Activated CD4-positive, alpha-beta memory T cell treated with anti-CD3 and anti-CD28 coated beads for 36 hours (primary cell): ENCODE measurements at regions not wholly inside any gene's neighbourhood (a gene's known extent, or its start where the extent isn't known, plus 50 kb on each side); places are given as distances from the start of the nearest gene placed in this dataset.

Source experiments
- CTCF ChIA-PET: fragments of 350-600 bp; sonication (Branson Sonifier 250); formaldehyde crosslinking; loops from one replicate; lab custom pipeline; 2021; ENCODE audit warnings: antibody characterized with exemption, inconsistent platforms; lab: Charles Lee
- POLR2A ChIA-PET: fragments of 350-600 bp; sonication (Branson Sonifier 250); formaldehyde crosslinking; loops from one replicate; lab custom pipeline; 2021; ENCODE audit warnings: antibody characterized with exemption; lab: Charles Lee
- DNase-seq: peaks from one replicate; pipeline ENCODE4 v3.0.0-alpha.2; 2020
- H3K27ac Mint-ChIP-seq: one replicate; pipeline ENCODE4 v1.8.0; 2021; ENCODE audit warnings: mixed read lengths
- H3K27me3 Mint-ChIP-seq: one replicate; pipeline ENCODE4 v1.8.0; 2021; ENCODE audit warnings: mixed read lengths
- H3K36me3 Mint-ChIP-seq: one replicate; pipeline ENCODE4 v1.8.0; 2021; ENCODE audit warnings: mixed read lengths
- H3K4me1 Mint-ChIP-seq: one replicate; pipeline ENCODE4 v1.8.0; 2021; ENCODE audit warnings: low read depth, mixed read lengths
- H3K4me3 Mint-ChIP-seq: one replicate; pipeline ENCODE4 v1.8.0; 2021; ENCODE audit warnings: mild to moderate bottlenecking, mixed read lengths
- H3K9me3 Mint-ChIP-seq: one replicate; pipeline ENCODE4 v1.8.0; 2021; ENCODE audit warnings: mixed read lengths
- intact Hi-C: fragments of 100-400 bp; cut with micrococcal nuclease; formaldehyde crosslinking; loops from one replicate; pipeline ENCODE4 v1.15.1; 2023

- H3K27ac Mint-ChIP-seq = no peak overlapping the region
- DNase-seq = no peak
- intact Hi-C loops = no loop called here
- ChIA-PET POLR2A (no interaction called here), CTCF (interaction anchor here (11.8 kb wide), 1 partner anchor 14 kb away, joined by 66 read pairs; no protein-coding TSS in a partner anchor)
- no peak overlapping the region for H3K4me3 Mint-ChIP-seq
- peaks cover 20% of the 10 kb centered on the region for H3K27me3 Mint-ChIP-seq
- peaks cover 2% of the 10 kb centered on the region for H3K9me3 Mint-ChIP-seq
- no peaks in the 10 kb centered on the region for H3K36me3 Mint-ChIP-seq
- no peaks in the 10 kb centered on the region for H3K4me1 Mint-ChIP-seq
These were observed 122.0 kb downstream of the PRLHR start for GRCh38 chr10:118473305-118473960.

GRCh38 chr10:118472415-118473304, 122.8 kb downstream of the PRLHR start:
- POLR2A ChIA-PET = no interaction called here
- no peak overlapping the region for H3K27ac Mint-ChIP-seq
- H3K36me3 Mint-ChIP-seq = no peaks in the 10 kb centered on the region
- no peak for DNase-seq
- H3K9me3 Mint-ChIP-seq = peaks cover 2% of the 10 kb centered on the region
- no peak overlapping the region for H3K4me3 Mint-ChIP-seq
- no peaks in the 10 kb centered on the region for H3K4me1 Mint-ChIP-seq
- intact Hi-C loops = no loop called here
- peaks cover 20% of the 10 kb centered on the region for H3K27me3 Mint-ChIP-seq
- CTCF ChIA-PET = interaction anchor here (11.8 kb wide), 1 partner anchor 13 kb away, joined by 66 read pairs; no protein-coding TSS in a partner anchor

DNA sequence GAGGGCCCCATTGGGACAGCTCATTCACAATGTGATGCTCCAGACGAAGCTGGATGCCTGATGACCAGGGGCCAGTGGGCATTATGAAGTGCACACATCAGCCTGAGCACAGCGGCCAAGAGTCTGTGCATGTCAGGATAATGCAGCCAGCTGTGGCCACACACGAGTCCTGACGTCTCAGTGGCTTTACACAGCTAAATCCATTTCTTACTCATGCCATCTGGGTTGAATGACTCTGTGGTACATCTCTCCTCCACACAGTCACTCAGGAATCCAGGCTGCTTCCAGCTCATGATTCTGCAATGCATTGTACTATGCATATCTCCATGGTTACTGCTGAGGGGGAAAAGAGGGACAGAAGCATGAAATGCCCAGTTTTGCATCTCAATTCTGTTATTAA, 123.6 kb downstream of the PRLHR start:
- ChIA-PET POLR2A (no interaction called here), CTCF (interaction anchor here (11.8 kb wide), 1 partner anchor 12 kb away, joined by 66 read pairs; no protein-coding TSS in a partner anchor)
- intact Hi-C loops = no loop called here
- H3K4me3 Mint-ChIP-seq = no peak overlapping the region
- H3K9me3 Mint-ChIP-seq = peaks cover 2% of the 10 kb centered on the region
- H3K36me3 Mint-ChIP-seq = no peaks in the 10 kb centered on the region
- no peaks in the 10 kb centered on the region for H3K4me1 Mint-ChIP-seq
- H3K27me3 Mint-ChIP-seq = peaks cover 18% of the 10 kb centered on the region
- no peak for DNase-seq
- H3K27ac Mint-ChIP-seq = no peak overlapping the region

GRCh38 chr10:118470470-118470869, 125.0 kb downstream of the PRLHR start:
- CTCF ChIA-PET = interaction anchor here (11.8 kb wide), 1 partner anchor 11 kb away, joined by 66 read pairs; no protein-coding TSS in a partner anchor
- peaks cover 21% of the 10 kb centered on the region for H3K27me3 Mint-ChIP-seq
- no peak overlapping the region for H3K4me3 Mint-ChIP-seq
- H3K9me3 Mint-ChIP-seq = peaks cover 2% of the 10 kb centered on the region
- H3K36me3 Mint-ChIP-seq = no peaks in the 10 kb centered on the region
- H3K27ac Mint-ChIP-seq = no peak overlapping the region
- DNase-seq = no peak
- POLR2A ChIA-PET = no interaction called here
- H3K4me1 Mint-ChIP-seq = no peaks in the 10 kb centered on the region
- intact Hi-C loops = no loop called here

DNA sequence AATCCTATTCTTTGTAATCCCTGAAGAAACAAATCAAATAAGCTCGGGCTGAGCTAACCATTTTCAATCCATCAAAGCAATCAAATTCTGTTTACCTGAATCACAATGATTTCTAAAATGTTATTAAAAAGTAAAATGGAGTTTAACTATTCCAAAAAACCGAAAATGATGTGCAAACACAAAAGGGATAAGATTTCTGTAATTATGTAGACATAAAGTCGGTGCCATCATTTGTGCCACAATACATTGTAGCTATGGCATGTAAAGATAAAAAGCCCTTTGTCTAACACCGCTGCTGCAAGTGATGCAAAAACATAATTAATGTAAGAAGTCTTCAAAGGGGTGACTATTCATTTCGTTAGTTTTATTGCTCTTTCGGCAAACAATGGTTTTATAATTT, 125.1 kb upstream of the FAM204A start:
- Mint-ChIP-seq H3K4me3 (no peak overlapping the region), H3K36me3 (no peaks in the 10 kb centered on the region), H3K9me3 (peaks cover under 1% of the 10 kb centered on the region), H3K27me3 (peaks cover 16% of the 10 kb centered on the region), H3K4me1 (no peaks in the 10 kb centered on the region), H3K27ac (no peak overlapping the region)
- ChIA-PET CTCF (no interaction called here), POLR2A (no interaction called here)
- intact Hi-C loops = no loop called here
- no peak for DNase-seq

- POLR2A ChIA-PET = no interaction called here
- intact Hi-C loops = no loop called here
- Mint-ChIP-seq H3K9me3 (no peaks in the 10 kb centered on the region), H3K4me3 (no peak overlapping the region), H3K4me1 (no peaks in the 10 kb centered on the region), H3K36me3 (no peaks in the 10 kb centered on the region), H3K27ac (no peak overlapping the region), H3K27me3 (peaks cover 24% of the 10 kb centered on the region)
- CTCF ChIA-PET = no interaction called here
- DNase-seq = no peak
These were observed 123.3 kb upstream of the FAM204A start for GRCh38 chr10:118465300-118465874.

- Mint-ChIP-seq H3K9me3 (no peaks in the 10 kb centered on the region), H3K27me3 (peaks cover 19% of the 10 kb centered on the region), H3K36me3 (no peaks in the 10 kb centered on the region), H3K4me3 (no peak overlapping the region), H3K4me1 (peaks cover 4% of the 10 kb centered on the region), H3K27ac (no peak overlapping the region)
- intact Hi-C loops = no loop called here
- CTCF ChIA-PET = no interaction called here
- DNase-seq = no peak
- POLR2A ChIA-PET = no interaction called here
These were observed 121.6 kb upstream of the FAM204A start for GRCh38 chr10:118463740-118464139.

- POLR2A ChIA-PET = no interaction called here
- CTCF ChIA-PET = interaction anchor here (1.4 to 6.2 kb wide), 3 partner anchors 9 to 966 kb away, joined by 4 to 66 read pairs (median 52); no protein-coding TSS in a partner anchor
- H3K9me3 Mint-ChIP-seq = no peaks in the 10 kb centered on the region
- peaks cover 20% of the 10 kb centered on the region for H3K27me3 Mint-ChIP-seq
- H3K4me3 Mint-ChIP-seq = no peak overlapping the region
- H3K4me1 Mint-ChIP-seq = peaks cover 4% of the 10 kb centered on the region
- no peak overlapping the region for H3K27ac Mint-ChIP-seq
- H3K36me3 Mint-ChIP-seq = no peaks in the 10 kb centered on the region
- intact Hi-C loops = no loop called here
- DNase-seq = no peak
These were observed 120.3 kb upstream of the FAM204A start for GRCh38 chr10:118462401-118462800.

DNA sequence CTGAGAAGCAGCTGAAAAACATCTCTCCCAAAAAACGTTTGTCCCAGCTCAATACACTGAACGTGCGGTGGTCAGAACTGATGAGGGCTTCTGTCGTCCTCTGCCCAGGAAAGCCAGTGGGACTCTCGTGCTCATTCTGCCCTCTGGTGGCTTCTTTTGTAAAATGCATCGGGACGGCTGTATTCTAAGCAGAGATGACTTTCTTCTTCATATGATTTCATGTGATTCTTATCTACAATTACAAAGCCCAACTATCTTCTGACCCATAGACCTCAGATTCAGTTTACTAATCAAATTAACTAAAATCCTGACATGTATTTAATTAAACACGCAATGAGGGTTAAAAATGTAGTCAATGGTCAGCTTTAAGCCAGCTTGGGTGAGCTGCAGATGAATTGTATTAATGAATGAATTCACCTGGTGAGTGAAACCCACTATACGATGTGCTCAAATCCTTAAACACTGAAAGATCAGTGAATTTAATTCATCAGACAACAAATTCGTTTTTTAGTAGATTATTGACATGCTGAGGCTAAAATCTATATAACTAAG, 117.6 kb upstream of the FAM204A start:
- DNase-seq = peak; percentile 62
- no peak overlapping the region for H3K27ac Mint-ChIP-seq
- peaks cover 4% of the 10 kb centered on the region for H3K4me1 Mint-ChIP-seq
- H3K27me3 Mint-ChIP-seq = peaks cover 21% of the 10 kb centered on the region
- H3K36me3 Mint-ChIP-seq = no peaks in the 10 kb centered on the region
- no peaks in the 10 kb centered on the region for H3K9me3 Mint-ChIP-seq
- intact Hi-C loops = loop anchor here (1.0 kb wide), 2 partner anchors 117 to 963 kb away; partner anchors contain the start of gene FAM204A
- ChIA-PET CTCF (interaction anchor here (0.6 to 6.2 kb wide), 21 partner anchors 10 to 1242 kb away, joined by 3 to 66 read pairs (median 4); no protein-coding TSS in a partner anchor), POLR2A (no interaction called here)
- H3K4me3 Mint-ChIP-seq = no peak overlapping the region

DNA sequence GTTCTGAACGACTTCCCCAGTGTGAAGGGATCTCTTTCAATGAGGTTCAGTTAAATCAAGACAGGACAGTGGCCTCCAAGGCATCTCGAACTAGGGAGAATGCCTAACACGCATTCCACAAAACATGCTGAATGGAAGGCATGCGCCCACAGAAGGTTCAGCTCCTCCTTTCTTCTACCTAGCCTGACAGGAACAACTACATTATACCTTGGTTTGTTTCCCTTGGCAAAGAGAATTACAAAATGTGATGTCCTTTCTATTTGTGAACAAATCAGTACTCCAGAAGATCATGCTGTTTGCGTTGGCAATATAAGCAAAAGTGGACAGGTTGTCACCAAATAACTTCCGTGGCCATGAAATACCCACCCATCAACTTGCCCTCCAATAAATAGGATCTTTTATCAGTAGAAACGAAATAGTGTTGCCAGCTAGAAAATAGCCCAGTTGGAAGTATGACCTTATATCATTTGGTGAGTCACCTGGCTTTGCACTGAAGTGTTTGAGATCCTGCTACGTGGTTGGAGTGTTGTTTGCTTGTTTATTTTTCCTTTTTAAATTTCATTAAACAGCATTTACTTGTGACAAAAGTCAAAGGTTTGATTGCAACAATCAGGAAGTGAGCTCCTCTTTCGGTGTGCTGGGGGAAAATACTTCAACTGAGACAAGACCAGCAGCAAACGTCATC, 117.0 kb upstream of the FAM204A start:
- Mint-ChIP-seq H3K4me1 (peaks cover 4% of the 10 kb centered on the region), H3K9me3 (no peaks in the 10 kb centered on the region), H3K27me3 (peaks cover 18% of the 10 kb centered on the region), H3K4me3 (no peak overlapping the region), H3K27ac (no peak overlapping the region), H3K36me3 (no peaks in the 10 kb centered on the region)
- no peak for DNase-seq
- ChIA-PET POLR2A (no interaction called here), CTCF (interaction anchor here (0.6 to 6.2 kb wide), 21 partner anchors 9 to 1601 kb away, joined by 3 to 66 read pairs (median 5); no protein-coding TSS in a partner anchor)
- intact Hi-C loops = loop anchor here (1.0 kb wide), 2 partner anchors 117 to 963 kb away; partner anchors contain the start of gene FAM204A

DNA sequence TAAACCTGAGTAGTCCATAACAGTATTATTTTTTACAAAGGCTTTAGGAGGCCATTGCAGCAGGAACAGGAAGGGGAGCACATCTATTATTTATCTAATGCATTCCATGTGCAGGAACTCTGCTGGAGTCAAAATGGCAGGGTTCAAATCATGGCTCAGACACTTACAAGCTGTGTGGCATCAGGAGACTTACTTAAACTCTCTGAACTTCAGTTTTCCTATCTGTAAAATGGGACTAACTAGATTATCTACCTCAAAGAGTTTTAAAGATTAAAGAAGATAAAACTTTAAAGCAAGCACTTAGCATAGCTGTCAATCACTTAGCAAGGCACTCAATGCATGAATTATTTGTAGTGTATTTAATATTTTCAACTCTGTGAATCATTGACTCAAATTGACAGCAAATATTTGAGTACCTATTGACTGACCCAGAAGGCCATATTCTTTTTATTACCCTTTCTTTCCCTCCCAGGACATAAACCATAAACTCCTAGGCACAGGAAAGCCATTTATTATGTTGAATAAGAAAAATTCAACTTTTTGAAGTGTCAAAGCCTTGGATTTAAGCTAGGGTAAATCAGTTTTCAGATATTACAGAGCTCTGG, 115.8 kb upstream of the FAM204A start:
- Mint-ChIP-seq H3K27ac (no peak overlapping the region), H3K9me3 (no peaks in the 10 kb centered on the region), H3K27me3 (peaks cover 18% of the 10 kb centered on the region), H3K4me1 (peaks cover 4% of the 10 kb centered on the region), H3K4me3 (no peak overlapping the region), H3K36me3 (no peaks in the 10 kb centered on the region)
- intact Hi-C loops = no loop called here
- POLR2A ChIA-PET = no interaction called here
- no peak for DNase-seq
- CTCF ChIA-PET = interaction anchor here (0.6 to 6.2 kb wide), 9 partner anchors 8 to 1600 kb away, joined by 3 to 66 read pairs (median 6); no protein-coding TSS in a partner anchor
